ENCODE measurements at regions not wholly inside any gene's neighbourhood (a gene's known extent, or its start where the extent isn't known, plus 50 kb on each side); places are given as distances from the start of the nearest gene placed in this dataset.

DNA sequence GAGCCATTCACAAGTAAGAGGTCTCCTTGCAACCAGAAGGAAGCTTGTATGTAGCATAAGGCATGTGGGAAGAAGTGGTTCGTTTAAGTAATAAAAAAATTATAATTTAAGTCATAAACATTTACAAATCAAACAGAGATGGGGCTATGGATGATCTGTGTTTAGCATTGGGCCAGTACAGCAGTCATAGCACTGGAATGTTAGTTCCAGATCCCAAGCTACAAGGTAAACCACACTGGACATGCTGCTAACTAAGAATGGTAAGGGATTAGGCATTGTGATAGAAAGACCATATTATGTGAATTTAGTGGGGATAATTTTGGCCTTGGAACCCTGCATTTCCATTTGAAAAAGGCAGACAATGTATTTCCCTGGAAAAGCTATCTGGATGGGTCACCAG is 170.4 kb upstream of the KCNN2 start:
- DNase-seq (ENCODE audit: extremely low read depth in 1 of 11, low read depth in 9 of 11, low spot score in 4 of 11), result no peak

DNA sequence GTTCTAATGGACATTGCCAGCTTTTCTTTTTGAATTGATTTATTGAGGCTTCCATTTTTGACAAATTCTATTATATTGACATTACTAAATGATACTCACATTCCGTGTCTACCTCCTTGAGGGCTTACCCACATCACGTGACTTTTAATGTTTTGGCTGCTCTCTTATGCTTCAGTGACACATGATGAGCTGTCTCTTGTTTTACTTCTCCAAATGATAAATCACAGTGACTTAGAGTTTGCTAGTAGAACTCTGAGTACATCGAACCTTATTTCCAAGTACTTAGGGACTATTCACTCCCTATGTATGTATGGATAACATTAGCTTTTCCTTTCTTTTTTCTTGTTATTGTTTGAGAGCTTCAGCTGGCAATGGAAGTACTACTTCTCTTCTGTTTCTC is 169.8 kb upstream of the KCNN2 start:
- DNase-seq (ENCODE audit: extremely low read depth in 1 of 11, low read depth in 9 of 11, low spot score in 4 of 11), result no peak

DNA sequence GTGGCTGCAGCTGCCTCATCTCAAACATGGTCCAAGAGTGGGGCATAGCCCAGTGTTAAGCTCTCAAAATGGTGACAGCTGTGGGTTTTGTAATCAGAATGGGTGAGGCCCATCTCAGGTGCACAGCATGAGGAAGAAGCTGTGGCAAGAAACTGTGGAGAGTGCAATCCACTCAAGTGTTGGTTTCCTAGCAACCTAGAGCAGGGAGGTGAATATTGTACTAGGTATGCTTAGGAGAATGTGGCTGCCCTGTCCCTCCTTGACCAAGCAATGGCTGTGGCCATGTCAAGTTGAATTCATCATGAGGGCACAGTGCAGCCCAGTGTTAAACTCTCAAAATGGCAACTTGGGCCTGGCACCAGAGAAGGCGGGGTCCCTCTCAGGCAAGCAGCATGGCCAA is 160.5 kb upstream of the KCNN2 start:
- no peak for DNase-seq (ENCODE audit: extremely low read depth in 1 of 11, low read depth in 9 of 11, low spot score in 4 of 11)

DNA sequence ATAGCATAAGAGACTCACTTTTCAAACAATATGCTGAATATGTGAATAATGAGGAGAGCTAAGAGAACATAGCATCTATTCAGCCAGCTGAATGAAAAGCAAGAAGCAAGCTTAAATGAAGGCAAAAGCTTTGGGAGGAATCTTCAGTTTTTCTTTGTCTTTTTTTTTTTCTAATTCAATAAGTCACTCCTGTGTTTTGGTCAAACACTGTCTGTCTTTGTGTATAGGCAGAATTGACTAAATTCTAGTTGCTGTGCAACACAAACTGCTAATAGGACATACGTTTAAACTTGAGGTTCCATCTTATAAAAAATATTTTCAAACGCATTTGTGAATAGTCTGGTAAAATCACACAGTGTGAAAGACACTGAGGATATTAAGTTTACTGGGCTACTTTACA is 156.9 kb upstream of the KCNN2 start:
- DNase-seq (ENCODE audit: extremely low read depth in 1 of 11, low read depth in 9 of 11, low spot score in 4 of 11), result no peak

DNA sequence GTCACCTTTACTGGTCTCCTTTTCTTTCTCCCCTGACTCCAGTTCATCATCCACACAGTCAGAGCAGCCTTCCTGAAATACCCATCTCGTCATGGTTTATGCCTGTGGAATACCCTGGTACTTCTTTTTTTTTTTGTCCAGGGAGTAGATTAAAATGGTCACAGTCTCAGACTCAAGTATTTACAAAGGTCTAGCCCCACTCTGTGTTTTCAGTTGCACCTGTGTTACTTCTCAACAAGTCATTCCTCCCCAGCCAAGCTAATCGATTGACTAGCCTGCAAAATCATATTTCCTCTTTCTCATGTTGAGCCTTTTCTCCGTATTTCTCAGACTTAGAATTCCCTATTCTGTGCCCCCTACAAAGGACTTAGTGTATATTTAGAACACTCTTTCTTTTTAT is 155.2 kb upstream of the KCNN2 start:
- DNase-seq (ENCODE audit: extremely low read depth in 1 of 11, low read depth in 9 of 11, low spot score in 4 of 11), result no peak

DNA sequence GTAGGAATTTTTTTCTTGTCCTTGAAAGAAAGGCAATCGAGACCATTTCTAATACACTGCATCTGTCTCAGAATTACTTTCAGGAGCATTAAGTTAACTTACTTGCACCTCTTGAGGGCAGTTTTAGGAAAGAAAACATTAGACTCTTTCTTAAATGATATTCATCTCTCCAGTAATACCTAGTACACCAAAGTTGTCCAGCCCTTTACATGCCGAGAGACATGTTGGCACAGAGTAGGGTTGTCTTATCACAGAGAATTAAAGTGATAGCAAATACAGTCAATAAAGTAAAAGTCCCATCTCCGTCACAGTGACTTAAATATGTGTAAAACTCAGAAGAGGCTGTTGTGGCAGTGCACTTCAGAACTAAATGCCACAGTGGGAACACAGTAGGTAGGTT is 154.3 kb upstream of the KCNN2 start:
- no peak for DNase-seq (ENCODE audit: extremely low read depth in 1 of 11, low read depth in 9 of 11, low spot score in 4 of 11)

DNA sequence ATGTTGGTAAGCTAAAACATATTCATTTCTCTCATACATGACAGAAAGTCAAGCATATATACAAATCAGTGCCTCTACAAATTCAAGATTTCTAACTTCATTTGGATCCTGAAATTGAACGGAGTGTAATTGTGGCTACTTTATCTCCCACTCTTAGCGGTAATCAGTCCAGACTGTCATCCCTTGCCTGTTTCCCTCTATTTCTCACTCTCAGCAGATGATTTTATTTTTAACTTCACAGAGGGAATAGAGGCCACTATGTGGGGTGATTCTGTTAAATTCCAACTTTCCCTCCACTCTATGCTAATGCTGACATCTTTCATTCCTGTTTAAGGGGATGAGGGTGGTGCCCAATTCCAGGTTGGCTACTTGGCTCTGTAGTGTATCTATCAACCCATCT is 153.8 kb upstream of the KCNN2 start:
- no peak for DNase-seq (ENCODE audit: extremely low read depth in 1 of 11, low read depth in 9 of 11, low spot score in 4 of 11)

DNA sequence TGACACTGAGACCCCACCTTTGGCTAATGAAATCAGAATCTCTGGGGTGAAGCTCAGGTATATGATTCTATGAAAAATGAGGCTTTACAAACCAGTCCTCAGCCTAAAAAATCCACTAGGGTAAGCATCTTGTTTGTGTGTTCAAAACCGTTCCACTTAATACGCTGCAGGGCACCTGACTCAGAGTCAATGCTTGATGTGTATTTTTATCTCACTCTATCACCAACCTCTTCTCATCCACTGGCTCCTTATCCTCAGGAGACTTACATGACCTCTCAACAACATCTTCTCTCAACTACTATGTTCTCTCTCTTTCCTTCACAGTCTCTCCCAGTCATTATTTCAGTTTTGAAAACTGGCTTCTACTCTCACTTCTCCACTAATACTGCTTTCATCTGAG is 153.3 kb upstream of the KCNN2 start:
- no peak for DNase-seq (ENCODE audit: extremely low read depth in 1 of 11, low read depth in 9 of 11, low spot score in 4 of 11)

DNA sequence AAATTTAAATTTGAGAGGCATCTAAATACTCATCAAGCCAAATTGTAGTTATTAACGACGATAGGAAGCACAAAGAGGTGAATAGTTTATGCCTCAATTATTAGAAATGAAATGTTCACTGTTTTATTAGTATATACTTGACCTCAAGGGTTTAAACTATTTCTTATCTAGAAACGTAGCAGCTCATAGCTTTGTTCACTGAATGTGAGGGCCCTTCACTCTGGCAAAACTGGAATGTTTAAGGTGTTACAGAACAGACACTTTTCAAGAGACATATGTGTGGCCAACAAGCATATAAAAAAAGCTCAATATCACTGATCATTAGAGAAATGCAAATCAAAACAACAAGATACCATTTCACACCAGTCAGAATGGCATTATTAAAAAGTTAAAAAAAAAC is 151.2 kb upstream of the KCNN2 start:
- DNase-seq (ENCODE audit: extremely low read depth in 1 of 11, low read depth in 9 of 11, low spot score in 4 of 11), result no peak

DNA sequence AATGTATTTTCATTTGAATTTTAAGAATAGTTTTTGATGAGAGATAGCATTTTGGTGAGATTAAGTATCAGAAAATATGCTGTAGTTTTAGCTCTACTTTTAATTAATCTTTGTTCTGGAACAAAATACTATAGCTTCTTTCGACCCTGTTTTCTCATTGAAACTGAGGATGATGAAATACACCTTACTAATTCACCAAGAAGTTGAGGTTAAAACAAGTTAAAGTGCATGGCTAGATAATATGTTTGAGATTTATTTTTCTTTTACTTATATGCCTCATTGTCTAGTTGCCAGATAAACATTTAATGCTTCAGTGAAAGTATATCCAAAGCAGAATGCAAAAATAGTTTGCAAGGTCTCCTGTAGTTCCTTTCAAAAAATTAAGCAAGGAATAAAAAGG is 140.1 kb upstream of the KCNN2 start:
- DNase-seq (ENCODE audit: extremely low read depth in 1 of 11, low read depth in 9 of 11, low spot score in 4 of 11), result no peak

DNA sequence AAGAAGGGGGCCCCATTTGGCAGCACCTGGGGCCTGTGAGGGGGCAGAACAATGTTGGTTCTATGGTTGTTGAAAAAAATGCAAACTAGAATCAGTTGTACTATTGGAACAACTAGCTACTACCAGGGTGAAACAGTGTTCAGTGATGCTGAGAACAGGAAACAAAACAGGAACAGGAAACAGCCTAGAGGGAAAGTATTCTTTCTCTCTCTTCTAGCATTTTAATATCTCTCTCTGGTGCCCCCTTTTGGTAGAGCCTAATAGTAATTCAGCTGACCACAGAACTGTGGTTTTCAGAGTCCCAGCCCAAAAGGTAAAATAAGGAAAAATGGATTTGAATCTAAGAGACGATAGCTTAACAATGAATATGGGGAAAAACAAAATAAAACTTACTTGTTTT is 138.0 kb upstream of the KCNN2 start:
- peak in 1 of 11 donors; percentile 1 for DNase-seq (ENCODE audit: extremely low read depth in 1 of 11, low read depth in 9 of 11, low spot score in 4 of 11)

DNA sequence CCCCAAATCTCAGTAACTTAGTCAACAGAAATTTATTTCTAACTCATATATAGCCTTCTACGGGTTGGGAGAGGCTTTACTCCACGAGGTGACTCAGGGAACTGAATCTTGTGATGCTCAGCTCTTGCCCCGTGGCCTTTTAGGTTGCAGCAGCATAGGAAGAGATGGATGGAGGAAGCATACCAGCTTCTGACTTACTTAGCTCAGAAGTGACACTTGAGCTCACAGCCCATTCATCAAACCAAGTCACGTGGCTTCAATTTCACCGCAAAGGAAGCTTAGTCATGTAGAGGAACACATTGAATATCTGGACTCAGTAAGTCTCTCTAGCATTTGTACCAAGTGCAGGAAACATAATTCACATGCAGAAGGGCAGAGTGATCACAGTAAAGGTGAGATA is 124.1 kb upstream of the KCNN2 start:
- DNase-seq (ENCODE audit: extremely low read depth in 1 of 11, low read depth in 9 of 11, low spot score in 4 of 11), result no peak

DNA sequence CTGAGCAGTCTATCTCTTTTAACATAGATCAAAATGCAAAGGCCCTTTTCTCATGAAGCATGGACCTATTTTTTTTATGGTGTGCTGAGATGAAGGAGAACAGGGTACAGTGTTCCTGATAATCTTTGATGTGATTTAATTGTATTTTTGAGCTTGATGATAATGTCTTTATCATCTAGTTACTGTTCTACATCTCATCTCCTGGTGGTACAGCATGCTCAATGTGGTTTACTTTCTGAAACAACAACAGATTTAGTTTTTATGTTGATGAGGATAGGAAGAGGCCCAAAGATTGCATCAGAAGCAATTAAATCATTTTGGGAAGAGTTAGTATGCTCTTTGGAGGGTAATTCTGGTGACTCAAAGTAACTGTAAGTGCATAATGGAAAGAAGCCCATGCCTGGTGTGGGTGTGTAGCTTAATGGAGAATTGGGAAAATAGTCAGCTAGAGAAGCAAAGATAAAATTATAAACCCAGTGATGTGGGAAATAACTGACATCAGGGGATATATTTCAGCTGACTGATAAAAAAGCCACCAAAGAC is 123.0 kb upstream of the KCNN2 start:
- DNase-seq (ENCODE audit: extremely low read depth in 1 of 11, low read depth in 9 of 11, low spot score in 4 of 11), result no peak

DNA sequence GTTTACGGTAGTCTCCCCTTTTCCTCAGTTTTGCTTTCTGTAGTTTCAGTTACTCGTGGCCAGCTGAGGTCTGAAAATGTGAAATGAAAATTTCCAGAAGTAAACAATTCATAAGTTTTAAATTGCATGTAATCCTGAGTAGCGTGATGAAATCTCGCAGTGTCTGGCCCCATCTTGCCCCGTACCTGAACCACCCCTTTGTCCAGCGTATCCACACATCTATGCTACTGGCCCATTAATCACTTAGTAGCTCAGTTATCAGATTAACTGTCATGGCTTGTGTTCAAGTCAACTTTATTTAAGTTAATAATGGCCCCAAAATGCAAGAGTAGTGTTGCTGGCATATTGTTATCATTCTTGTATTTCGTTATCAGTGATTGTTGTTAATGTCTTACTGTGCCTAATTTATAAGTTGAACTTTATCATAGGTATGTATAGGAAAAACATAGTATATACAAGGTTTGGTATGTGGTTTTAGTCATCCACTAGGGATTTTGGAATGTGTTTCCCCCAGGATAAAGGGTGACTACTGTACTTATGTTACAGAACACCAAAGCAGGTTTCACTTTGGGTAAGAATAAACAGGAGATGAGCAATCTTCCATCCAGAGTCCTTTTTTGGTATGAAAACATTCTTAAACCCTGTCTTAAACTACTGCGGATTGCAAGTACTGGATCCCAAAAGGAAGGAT is 118.4 kb upstream of the KCNN2 start:
- DNase-seq (ENCODE audit: extremely low read depth in 1 of 11, low read depth in 9 of 11, low spot score in 4 of 11), result no peak

DNA sequence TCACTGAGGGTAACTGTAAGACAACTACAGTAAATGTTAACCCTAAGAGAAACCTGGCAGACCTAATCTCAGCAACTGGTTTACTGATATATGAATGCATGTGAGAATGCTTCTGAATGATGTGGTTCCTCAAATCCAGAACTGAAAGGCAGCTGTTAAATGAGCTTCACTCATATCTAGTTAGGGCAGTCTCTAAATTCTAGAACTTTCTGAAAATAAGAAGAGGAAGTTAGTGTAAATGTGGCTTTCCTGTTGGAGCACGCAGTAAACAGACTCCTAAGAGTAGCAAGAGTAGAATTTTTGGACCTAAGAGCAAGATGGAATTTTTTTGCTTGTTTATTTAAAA is 117.9 kb upstream of the KCNN2 start:
- DNase-seq (ENCODE audit: extremely low read depth in 1 of 11, low read depth in 9 of 11, low spot score in 4 of 11), result no peak

DNA sequence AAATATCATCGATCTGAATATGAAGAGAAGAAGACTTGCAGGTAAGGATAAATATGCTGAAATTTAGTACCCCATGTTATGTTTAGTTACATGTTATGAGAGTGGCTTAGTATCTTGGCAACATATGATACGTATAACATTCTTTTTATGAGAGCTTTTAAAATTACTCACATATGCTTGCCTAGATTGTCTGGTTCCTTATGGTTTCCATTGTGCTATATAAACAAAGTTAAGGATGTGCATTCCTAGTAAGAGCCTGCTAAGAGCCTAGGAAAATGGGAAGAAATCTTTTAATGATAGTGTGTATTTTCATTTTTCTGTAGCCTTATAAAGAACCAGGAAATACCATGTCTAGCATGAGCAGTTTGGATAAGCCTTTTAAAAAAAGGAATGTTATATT is 112.0 kb upstream of the KCNN2 start:
- peak in 6 of 11 donors; percentile 6 to 28 (median 9) for DNase-seq (ENCODE audit: extremely low read depth in 1 of 11, low read depth in 9 of 11, low spot score in 4 of 11)

DNA sequence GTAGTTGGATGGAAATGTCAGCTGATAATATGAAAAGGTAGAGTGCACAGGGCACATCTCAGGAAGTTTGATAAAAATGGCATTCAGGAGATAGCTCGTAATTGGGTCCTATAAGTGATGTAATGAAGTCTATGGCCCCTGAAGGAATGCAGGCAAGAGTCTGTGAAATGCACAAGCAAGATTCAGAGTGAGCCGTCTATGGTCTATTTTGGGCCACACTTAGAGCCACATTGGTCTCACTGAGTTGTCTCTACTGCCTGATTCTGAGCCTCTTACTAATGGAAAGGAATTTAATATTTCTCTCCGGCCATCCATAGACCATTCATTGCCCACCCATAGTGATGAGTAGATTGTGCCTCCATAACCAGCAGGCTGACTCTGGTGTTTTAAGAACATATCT is 111.3 kb upstream of the KCNN2 start:
- DNase-seq (ENCODE audit: extremely low read depth in 1 of 11, low read depth in 9 of 11, low spot score in 4 of 11), result no peak

DNA sequence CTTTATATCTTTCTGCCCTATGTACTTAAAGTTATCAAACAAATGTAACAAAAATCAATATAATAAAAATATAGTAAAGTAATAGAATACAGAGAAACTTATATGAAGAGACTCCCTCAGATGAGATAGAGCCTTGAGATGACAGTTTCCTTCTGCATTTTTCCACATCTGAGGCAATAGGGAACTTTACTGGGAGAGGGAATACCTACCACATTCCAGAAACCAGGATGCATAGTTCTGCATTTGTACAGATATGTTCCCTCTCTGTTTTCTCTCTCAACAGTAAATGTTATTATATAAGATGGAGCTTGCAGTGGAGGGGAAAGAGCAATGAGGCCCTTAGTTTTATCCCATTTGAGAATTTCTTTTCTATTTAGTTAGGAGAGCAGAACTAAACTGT is 109.6 kb upstream of the KCNN2 start:
- DNase-seq (ENCODE audit: extremely low read depth in 1 of 11, low read depth in 9 of 11, low spot score in 4 of 11), result no peak

DNA sequence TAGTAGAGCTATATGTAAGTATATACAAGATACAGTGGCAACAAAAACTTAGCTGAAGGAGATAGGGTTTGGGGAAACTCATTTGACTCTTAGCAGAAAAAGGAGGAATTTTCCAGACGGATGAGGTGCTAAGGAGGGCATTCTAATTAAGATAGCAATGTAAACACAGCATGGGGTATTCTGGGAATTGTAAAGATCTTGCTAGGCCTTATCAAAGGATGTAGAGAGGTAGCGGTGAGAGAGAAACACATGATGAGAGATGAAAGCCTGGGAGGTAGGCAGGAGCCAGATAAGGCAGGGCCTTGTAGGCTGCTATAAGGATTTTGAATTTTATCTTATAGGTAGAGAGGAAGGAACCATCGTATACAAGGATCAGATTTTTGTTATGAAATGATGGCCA is 106.6 kb upstream of the KCNN2 start:
- DNase-seq (ENCODE audit: extremely low read depth in 1 of 11, low read depth in 9 of 11, low spot score in 4 of 11), result no peak

DNA sequence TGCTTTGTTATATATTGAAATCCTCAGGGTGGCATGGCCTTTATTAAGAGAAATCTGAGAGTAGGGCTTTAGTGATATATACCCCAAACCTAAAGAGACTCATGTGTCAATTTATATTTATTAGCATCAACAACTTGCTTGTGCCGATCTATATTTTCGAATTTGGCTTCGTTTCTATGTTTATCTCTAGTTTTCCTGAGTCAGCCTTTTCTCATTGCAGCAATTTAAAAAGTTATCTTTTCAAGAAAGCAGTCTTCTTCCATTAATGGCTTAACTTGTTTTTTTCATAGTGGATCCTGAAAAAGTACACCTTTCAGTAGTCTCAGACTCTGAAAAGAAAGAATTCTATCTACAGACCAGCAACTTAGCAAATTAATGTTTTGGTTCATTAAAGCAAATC is 99.9 kb upstream of the KCNN2 start:
- no peak for DNase-seq (ENCODE audit: extremely low read depth in 1 of 11, low read depth in 9 of 11, low spot score in 4 of 11)

DNA sequence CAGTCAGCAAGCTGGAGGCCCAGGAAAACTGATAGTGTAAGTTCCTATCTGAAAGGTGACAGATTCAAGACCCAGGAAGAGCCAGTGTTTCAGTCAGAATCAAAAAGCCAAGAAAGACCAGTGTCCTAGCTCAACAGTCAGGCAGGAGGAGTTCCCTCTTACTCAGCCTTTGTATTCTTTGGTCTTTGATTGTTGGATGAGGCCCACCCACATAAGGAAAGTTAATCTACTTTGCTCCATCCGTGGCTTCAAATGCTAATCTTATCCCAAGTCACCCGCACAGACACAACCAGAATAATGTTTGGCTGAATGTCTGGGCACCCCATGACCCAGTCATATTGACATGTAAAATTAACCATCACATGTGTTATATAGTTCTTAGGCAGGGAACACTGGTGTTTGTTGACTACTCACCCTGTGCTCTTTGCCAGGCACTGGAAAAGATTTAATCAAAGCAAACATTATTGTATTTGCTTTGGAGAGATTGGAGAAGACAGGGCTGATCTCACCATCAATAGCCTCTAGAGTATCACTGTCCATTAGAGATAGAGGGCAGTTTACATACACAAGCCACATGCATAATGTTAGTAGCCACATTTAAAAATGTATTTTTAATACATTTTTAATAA is 96.3 kb upstream of the KCNN2 start:
- no peak for DNase-seq (ENCODE audit: extremely low read depth in 1 of 11, low read depth in 9 of 11, low spot score in 4 of 11)

Data from renal cortex interstitium (tissue), 11 donors.